ENCODE measurements at regions not wholly inside any gene's neighbourhood (a gene's known extent, or its start where the extent isn't known, plus 50 kb on each side); places are given as distances from the start of the nearest gene placed in this dataset.
A peak's percentile ranks its signal among the peaks of the same experiment; 100 is the strongest.
"Not testable (repeated sequence)": the region's sequence is repeated elsewhere in the genome, so short reads cannot be mapped to it uniquely, and the experiment has no call there.

- H3K18ac ChIP-seq (ENCODE audit: low read length), result peak overlapping the region; percentile 28
- H3K14ac ChIP-seq (ENCODE audit: low read length), result peak overlapping the region; percentile 29
- no peak overlapping the region for H3K4me3 ChIP-seq (ENCODE audit: low read depth, low read length)
- no peaks in the 10 kb centered on the region for H3K27me3 ChIP-seq (ENCODE audit: insufficient read depth, low read length)
- no peak overlapping the region for H3K4me2 ChIP-seq (ENCODE audit: low read length)
- peak overlapping the region; percentile 38 for H3K4ac ChIP-seq (ENCODE audit: low read depth, low read length)
- H3K79me1 ChIP-seq (ENCODE audit: low read length), result peaks cover 33% of the 10 kb centered on the region
- H2BK12ac ChIP-seq (ENCODE audit: low read length), result peak overlapping the region; percentile 5
- H2BK5ac ChIP-seq (ENCODE audit: low read depth, low read length, poor library complexity), result peak overlapping the region; percentile 53
- H2BK120ac ChIP-seq (ENCODE audit: insufficient read depth, low read length, poor library complexity), result peak overlapping the region; percentile 65
- peak overlapping the region; percentile 11 for H2AK5ac ChIP-seq (ENCODE audit: low read length)
- H2AFZ ChIP-seq (ENCODE audit: insufficient read depth, low read length, poor library complexity), result no peak overlapping the region
- H3K36me3 ChIP-seq (ENCODE audit: control insufficient read depth in 1 of 2, insufficient read depth in 2 of 2, low read length in 2 of 2), result no peaks in the 10 kb centered on the region
- no peak overlapping the region for H3K9ac ChIP-seq (ENCODE audit: low read length)
- DNase-seq, result no peak
- H3K79me2 ChIP-seq (ENCODE audit: control insufficient read depth, insufficient read depth, low read length, poor library complexity), result no peaks in the 10 kb centered on the region
- H4K12ac ChIP-seq (ENCODE audit: low read depth, low read length), result no peak overlapping the region
- no CpG with 5 or more reads among the region's 4 CpGs for WGBS (ENCODE audit: extremely low coverage, insufficient coverage, insufficient read length)
- H3K27ac ChIP-seq (ENCODE audit: low read depth, low read length), result peak overlapping the region; percentile 61
- peak overlapping the region; percentile 89 for H4K91ac ChIP-seq (ENCODE audit: low read depth, low read length)
- H3K4me1 ChIP-seq (ENCODE audit: control insufficient read depth in 1 of 2, insufficient read depth in 2 of 2, low read length in 2 of 2), result peaks cover 8 to 10% of the 10 kb centered on the region in 2 experiments
- H4K8ac ChIP-seq (ENCODE audit: low read depth, low read length), result no peak overlapping the region
- H3K23ac ChIP-seq (ENCODE audit: low read length), result no peak overlapping the region
- no peaks in the 10 kb centered on the region for H3K9me3 ChIP-seq (ENCODE audit: insufficient read depth, low read depth, low read length)
Observed at GRCh38 chr10:8282340-8282739, 227.9 kb downstream of the GATA3 start.

DNA sequence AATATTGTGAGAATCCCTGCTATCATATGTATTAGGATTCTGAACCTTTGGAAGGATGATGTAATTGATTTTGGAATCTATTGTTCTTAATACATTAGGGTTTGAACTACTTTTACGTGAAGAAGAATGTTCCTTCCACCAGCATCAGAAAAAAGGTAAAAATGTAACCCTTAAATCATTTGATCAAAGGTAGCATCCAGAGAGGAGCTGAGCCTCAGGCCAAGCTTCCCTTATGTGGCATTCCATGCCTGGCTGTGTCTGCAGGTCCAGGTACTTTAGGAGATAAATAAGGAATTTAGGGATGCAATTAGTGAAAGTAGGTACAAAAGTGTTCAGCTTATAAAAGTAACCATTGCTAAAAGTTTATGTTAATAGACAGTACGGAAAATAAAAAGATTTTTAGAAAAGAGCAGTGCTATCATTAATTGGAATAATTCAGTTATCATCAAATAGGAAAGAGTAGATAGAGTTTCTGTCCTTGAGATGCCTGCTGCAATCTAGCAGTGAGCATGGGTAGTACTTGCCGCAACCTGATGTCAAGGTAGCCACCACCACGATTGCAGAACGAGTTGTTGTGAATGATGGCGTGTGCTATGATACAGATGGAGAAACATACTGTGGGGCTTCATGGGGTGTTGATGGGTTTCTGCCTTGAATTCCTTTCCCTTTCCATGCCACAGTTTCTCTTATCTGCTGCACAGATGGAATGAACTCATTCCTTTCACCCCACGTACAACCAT is 228.8 kb downstream of the GATA3 start:
- H2BK12ac ChIP-seq (ENCODE audit: low read length), result no peak overlapping the region
- peaks cover 33% of the 10 kb centered on the region for H3K79me1 ChIP-seq (ENCODE audit: low read length)
- H4K91ac ChIP-seq (ENCODE audit: low read depth, low read length), result peak overlapping the region; percentile 91
- no peak overlapping the region for H3K4ac ChIP-seq (ENCODE audit: low read depth, low read length)
- H3K79me2 ChIP-seq (ENCODE audit: control insufficient read depth, insufficient read depth, low read length, poor library complexity), result no peaks in the 10 kb centered on the region
- no peaks in the 10 kb centered on the region for H3K27me3 ChIP-seq (ENCODE audit: insufficient read depth, low read length)
- H4K12ac ChIP-seq (ENCODE audit: low read depth, low read length), result no peak overlapping the region
- no CpG with 5 or more reads among the region's 7 CpGs for WGBS (ENCODE audit: extremely low coverage, insufficient coverage, insufficient read length)
- no peak overlapping the region for H3K18ac ChIP-seq (ENCODE audit: low read length)
- H3K4me2 ChIP-seq (ENCODE audit: low read length), result no peak overlapping the region
- DNase-seq, result peak; percentile 81 to 92
- H3K4me3 ChIP-seq (ENCODE audit: low read depth, low read length), result no peak overlapping the region
- peak overlapping the region; percentile 65 for H4K8ac ChIP-seq (ENCODE audit: low read depth, low read length)
- no peaks in the 10 kb centered on the region for H3K9me3 ChIP-seq (ENCODE audit: insufficient read depth, low read depth, low read length)
- peak overlapping the region; percentile 90 for H2BK120ac ChIP-seq (ENCODE audit: insufficient read depth, low read length, poor library complexity)
- H3K36me3 ChIP-seq (ENCODE audit: control insufficient read depth in 1 of 2, insufficient read depth in 2 of 2, low read length in 2 of 2), result no peaks in the 10 kb centered on the region
- H3K23ac ChIP-seq (ENCODE audit: low read length), result no peak overlapping the region
- peak overlapping the region; percentile 74 for H3K14ac ChIP-seq (ENCODE audit: low read length)
- no peak overlapping the region for H3K9ac ChIP-seq (ENCODE audit: low read length)
- no peak overlapping the region for H2AK5ac ChIP-seq (ENCODE audit: low read length)
- H3K4me1 ChIP-seq (ENCODE audit: control insufficient read depth in 1 of 2, insufficient read depth in 2 of 2, low read length in 2 of 2), result peaks cover 6 to 10% of the 10 kb centered on the region in 2 experiments
- H2AFZ ChIP-seq (ENCODE audit: insufficient read depth, low read length, poor library complexity), result no peak overlapping the region
- H3K27ac ChIP-seq (ENCODE audit: low read depth, low read length), result peak overlapping the region; percentile 83
- H2BK5ac ChIP-seq (ENCODE audit: low read depth, low read length, poor library complexity), result peak overlapping the region; percentile 75

DNA sequence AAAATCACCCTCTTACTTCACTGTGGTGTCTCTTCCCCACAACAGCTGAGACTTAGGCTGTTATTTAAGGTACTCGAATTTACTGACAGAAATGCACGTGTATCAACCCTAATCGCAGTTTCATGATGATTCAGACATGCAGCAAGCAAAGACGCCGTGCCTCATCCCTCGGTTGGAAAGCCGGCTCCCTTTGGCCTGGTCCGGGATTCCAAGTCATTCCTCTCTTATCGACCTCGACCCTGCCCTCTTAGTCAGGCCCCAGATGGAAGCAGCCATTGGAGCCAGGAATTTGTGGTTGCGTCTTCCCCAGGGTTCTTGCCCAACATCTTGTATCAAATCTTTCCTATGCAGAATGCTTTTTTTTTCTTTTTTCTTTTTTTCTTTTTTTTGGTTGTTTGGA is 229.5 kb downstream of the GATA3 start:
- Histone ChIP-seq H3K14ac (ENCODE audit: low read length) (no peak overlapping the region), H2BK5ac (ENCODE audit: low read depth, low read length, poor library complexity) (peak overlapping the region; percentile 75), H2AFZ (ENCODE audit: insufficient read depth, low read length, poor library complexity) (no peak overlapping the region), H3K23ac (ENCODE audit: low read length) (no peak overlapping the region), H3K27me3 (ENCODE audit: insufficient read depth, low read length) (no peaks in the 10 kb centered on the region), H3K4me3 (ENCODE audit: low read depth, low read length) (no peak overlapping the region), H4K12ac (ENCODE audit: low read depth, low read length) (no peak overlapping the region), H3K36me3 (ENCODE audit: control insufficient read depth in 1 of 2, insufficient read depth in 2 of 2, low read length in 2 of 2) (no peaks in the 10 kb centered on the region), H3K18ac (ENCODE audit: low read length) (no peak overlapping the region), H3K9me3 (ENCODE audit: insufficient read depth, low read depth, low read length) (no peaks in the 10 kb centered on the region), H2BK12ac (ENCODE audit: low read length) (no peak overlapping the region), H3K27ac (ENCODE audit: low read depth, low read length) (peak overlapping the region; percentile 90), H3K79me2 (ENCODE audit: control insufficient read depth, insufficient read depth, low read length, poor library complexity) (no peaks in the 10 kb centered on the region), H2BK120ac (ENCODE audit: insufficient read depth, low read length, poor library complexity) (peak overlapping the region; percentile 90), H3K4me2 (ENCODE audit: low read length) (no peak overlapping the region), H3K79me1 (ENCODE audit: low read length) (peaks cover 35% of the 10 kb centered on the region), H4K91ac (ENCODE audit: low read depth, low read length) (no peak overlapping the region), H3K4me1 (ENCODE audit: control insufficient read depth in 1 of 2, insufficient read depth in 2 of 2, low read length in 2 of 2) (peaks cover 6 to 11% of the 10 kb centered on the region in 2 experiments), H3K9ac (ENCODE audit: low read length) (no peak overlapping the region), H3K4ac (ENCODE audit: low read depth, low read length) (no peak overlapping the region), H2AK5ac (ENCODE audit: low read length) (no peak overlapping the region), H4K8ac (ENCODE audit: low read depth, low read length) (no peak overlapping the region)
- peak; percentile 97 to 98 for DNase-seq
- WGBS (ENCODE audit: extremely low coverage, insufficient coverage, insufficient read length), result no CpG with 5 or more reads among the region's 11 CpGs

DNA sequence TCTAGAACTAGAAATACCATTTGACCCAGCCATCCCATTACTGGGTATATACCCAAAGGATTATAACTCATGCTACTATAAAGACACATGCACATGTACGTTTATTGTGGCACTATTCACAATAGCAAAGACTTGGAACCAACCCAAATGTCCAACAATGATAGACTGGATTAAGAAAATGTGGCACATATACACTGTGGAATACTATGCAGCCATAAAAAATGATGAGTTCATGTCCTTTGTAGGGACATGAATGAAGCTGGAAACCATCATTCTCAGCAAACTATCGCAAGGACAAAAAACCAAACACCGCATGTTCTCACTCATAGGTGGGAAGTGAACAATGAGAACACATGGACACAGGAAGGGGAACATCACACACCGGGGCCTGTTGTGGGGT is 231.5 kb downstream of the GATA3 start:
- H3K9ac ChIP-seq (ENCODE audit: low read length); H3K18ac ChIP-seq (ENCODE audit: low read length); H3K27me3 ChIP-seq (ENCODE audit: insufficient read depth, low read length); H3K9me3 ChIP-seq (ENCODE audit: insufficient read depth, low read depth, low read length); H2BK5ac ChIP-seq (ENCODE audit: low read depth, low read length, poor library complexity); H3K79me2 ChIP-seq (ENCODE audit: control insufficient read depth, insufficient read depth, low read length, poor library complexity); H3K4me3 ChIP-seq (ENCODE audit: low read depth, low read length); H3K4me2 ChIP-seq (ENCODE audit: low read length); H2BK12ac ChIP-seq (ENCODE audit: low read length); DNase-seq; H4K8ac ChIP-seq (ENCODE audit: low read depth, low read length); H3K4me1 ChIP-seq (ENCODE audit: control insufficient read depth in 1 of 2, insufficient read depth in 2 of 2, low read length in 2 of 2); H2BK120ac ChIP-seq (ENCODE audit: insufficient read depth, low read length, poor library complexity); H3K4ac ChIP-seq (ENCODE audit: low read depth, low read length); H3K27ac ChIP-seq (ENCODE audit: low read depth, low read length); H4K12ac ChIP-seq (ENCODE audit: low read depth, low read length); H4K91ac ChIP-seq (ENCODE audit: low read depth, low read length); H2AFZ ChIP-seq (ENCODE audit: insufficient read depth, low read length, poor library complexity); H2AK5ac ChIP-seq (ENCODE audit: low read length); H3K14ac ChIP-seq (ENCODE audit: low read length); H3K36me3 ChIP-seq (ENCODE audit: control insufficient read depth in 1 of 2, insufficient read depth in 2 of 2, low read length in 2 of 2); H3K23ac ChIP-seq (ENCODE audit: low read length): not testable (repeated sequence)
- WGBS (ENCODE audit: extremely low coverage, insufficient coverage, insufficient read length), result no CpG with 5 or more reads among the region's 4 CpGs
- H3K79me1 ChIP-seq (ENCODE audit: low read length), result peaks cover 40% of the 10 kb centered on the region
